A172 (cell line): ENCODE measurements at regions not wholly inside any gene's neighbourhood (a gene's known extent, or its start where the extent isn't known, plus 50 kb on each side); places are given as distances from the start of the nearest gene placed in this dataset.

Experiments used
- DNase-seq: peaks from one replicate; pipeline ENCODE4 v3.0.0-alpha.2; 2015; ENCODE audit warnings: low spot score

DNA sequence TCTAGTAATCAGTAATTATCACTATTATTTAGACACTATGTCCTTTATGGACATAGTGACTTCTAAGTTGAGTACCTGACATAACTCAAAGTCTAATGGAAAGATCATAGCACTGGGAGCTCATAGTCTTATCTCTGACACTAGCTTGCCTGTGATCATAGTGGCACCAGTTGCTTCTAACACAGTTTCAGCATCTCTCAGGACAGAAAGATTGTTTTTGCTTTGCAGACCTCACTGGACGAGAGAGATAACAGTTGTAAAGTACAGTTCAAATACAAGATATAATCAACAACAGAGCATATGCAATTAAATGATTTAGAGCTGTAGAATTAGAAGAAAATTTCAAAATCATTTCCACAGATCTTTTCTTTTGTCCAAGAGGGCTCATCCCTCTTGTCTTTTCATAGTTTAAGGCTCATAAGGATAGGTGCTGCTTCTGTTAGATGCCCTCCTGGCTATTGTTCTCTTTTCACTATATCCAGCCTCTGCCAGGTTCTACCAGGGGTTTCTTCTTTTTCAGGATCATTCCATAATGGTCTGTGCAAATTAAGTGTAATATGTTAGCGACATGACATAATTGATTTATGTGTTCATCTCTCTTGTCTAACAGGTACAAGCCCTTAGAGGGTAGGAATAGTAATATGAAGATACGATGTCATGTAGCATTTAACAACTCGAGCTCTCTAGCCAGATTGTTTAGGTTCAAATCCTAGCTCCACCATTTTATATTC is 1175.4 kb upstream of the TENM4 start:
- no peak for DNase-seq

DNA sequence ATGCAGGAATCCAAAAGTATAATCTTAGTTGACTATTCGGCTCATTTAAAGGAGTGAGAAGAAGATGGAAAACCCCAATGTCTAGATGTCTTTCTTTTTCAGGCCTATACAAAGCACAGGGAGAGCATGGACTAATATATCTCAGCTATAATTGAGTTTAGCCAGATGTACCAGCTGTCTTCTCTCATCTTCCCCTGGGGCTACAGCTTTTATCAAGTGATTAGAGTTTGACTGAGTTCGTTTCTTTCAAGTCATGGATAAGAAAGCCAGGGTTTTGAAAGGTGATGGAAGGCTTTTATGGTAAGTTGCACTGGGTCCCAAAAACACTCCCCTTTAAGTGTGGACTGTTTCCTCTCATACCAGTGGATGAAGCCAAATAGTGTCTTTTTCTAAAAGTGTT is 1172.8 kb upstream of the TENM4 start:
- no peak for DNase-seq

DNA sequence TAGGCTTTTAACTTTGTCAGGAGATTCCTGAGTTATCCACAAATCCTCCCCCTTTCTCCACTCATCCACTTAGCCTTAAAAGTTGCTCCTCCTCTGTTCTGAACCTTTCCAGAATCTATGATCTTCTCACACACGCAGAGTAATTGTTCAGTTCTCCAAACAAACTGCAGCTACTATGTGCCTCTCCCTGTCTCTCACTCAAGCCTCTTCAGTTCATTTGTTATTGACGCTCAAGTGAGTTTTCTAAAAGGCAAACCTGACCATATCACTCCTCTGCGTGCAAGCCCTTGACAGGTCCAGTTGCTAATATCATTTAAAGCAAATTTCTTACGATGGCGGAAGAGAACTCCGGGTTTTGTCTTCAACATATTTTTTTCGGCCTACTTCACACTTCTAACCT is 1169.7 kb upstream of the TENM4 start:
- DNase-seq, result no peak

DNA sequence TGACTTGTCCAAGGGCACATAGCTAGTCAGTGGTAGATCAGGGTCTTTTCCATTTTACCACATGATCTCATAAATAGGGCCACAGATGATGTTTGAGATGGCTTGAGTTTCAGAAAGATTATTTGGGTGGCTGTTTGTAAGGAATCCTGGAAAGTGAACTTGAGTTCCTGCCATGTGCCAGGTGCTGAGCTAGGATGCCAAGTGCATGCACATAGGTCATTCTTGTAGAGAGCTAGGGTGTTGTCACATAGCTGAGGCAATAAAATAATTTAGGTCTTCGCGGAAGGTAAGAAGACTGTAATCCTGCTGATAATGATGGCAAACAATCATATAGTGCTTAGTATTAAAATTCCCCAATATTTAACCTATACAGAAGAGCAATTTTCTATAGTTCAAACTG is 1162.6 kb upstream of the TENM4 start:
- DNase-seq, result no peak

DNA sequence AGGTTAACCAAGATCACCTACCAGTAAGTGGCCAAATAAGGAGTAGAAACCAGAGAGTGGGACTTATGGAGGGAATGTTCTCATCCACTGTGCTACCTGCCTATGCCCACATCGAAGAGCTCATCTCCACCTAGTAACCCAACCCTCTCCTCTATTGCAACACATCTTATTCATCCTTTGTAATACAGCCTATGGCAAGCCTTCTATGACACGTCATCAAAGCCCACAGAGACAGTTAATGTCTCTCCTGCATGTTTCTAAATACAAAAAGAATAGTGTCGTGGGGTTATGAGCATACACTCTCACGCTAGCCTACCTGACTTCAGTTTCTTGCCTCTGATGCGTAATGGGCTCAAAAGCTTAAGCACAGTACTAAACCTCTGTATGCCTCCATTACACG is 1158.1 kb upstream of the TENM4 start:
- no peak for DNase-seq

DNA sequence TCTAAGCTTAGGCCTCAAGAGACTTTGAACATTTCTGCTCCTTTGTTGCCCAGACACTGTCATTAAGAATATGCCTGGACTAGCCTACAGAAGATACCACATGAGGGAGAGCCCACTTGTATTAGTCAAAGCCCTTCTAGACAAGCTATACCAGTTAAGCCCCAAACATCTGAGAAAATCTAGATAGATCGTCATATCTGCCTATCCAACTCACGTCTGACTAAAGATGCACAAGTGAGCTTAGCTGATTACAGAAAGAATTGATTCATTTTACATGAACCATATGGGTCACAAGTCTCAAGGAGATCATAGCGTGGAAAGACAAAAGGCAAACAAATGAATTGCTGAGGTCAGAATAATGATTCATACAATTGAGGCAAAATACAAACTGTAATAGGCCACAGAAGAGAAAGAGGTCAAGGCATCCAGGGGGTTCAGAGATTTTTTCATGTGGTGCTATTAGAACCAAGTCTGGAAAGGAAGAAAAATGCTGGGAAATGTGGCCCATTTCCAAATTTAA is 1155.5 kb upstream of the TENM4 start:
- no peak for DNase-seq

DNA sequence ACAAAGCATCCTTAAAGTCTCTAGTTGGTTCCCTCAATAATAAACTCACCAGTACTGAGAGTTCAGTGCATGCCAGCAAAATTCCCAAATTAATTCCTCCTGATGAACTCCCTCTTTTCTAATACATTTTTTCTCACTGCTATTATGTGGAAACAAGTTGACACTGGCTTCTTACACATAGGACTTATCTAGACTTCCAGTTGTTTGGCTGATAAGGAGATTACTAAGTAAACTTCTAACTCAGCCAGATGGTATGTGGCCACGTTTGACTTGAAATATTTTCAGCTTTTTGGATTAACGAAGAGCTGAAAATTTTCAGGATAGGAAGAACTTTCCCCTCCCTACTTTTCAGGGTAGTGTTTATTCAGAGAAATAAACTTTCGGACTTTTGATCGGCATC is 1154.2 kb upstream of the TENM4 start:
- DNase-seq, result peak; percentile 84

DNA sequence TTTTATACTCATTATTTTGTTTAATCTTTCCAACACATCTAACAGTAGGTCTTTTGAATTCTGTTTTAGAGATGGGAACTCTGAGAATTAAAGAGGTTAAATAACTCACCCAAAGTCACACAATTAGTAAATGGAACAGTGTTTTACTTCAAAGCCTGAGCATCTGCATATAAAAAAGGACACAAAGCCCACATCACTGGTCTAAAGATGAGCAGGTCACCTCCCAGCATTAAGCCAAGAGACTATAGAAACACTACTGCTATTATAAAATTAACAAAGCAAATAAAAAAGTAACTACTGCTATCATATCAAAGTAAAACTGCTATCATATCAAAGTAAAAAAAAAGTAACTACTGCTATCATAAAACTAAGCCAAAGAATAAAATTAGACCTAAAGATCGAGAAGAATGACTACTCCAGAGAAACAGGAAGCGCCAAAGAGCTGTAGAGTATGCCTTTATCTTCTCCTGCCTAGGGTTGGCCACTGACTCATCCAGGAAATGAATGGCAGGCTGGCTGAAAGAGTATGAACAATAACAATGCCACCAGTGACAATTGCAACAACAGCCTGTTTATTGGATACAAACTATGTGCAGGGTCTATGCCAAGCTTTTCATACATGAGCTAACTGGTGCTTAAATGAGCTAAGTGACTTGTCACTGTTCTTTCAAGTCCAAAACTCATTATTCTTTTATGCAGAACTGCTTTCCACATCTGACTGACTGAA is 1153.0 kb upstream of the TENM4 start:
- DNase-seq, result peak; percentile 94

DNA sequence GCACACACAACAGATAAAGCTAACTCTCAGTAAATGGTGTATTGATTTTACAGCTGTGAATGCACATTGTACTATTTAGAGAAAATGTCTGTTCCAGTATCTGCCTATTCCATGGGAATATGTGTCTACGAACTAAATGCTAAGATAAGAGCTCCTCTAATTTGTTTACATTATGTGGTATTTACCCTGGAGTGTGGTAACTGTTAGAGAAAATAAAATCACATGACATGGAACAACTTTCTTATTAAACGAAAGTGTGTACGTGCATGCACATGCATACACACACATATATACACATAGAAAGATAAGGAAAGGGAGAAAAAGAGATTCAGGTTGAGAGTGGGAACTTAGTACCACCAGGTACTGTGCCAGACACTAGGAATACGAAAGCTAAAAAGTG is 1151.7 kb upstream of the TENM4 start:
- no peak for DNase-seq

DNA sequence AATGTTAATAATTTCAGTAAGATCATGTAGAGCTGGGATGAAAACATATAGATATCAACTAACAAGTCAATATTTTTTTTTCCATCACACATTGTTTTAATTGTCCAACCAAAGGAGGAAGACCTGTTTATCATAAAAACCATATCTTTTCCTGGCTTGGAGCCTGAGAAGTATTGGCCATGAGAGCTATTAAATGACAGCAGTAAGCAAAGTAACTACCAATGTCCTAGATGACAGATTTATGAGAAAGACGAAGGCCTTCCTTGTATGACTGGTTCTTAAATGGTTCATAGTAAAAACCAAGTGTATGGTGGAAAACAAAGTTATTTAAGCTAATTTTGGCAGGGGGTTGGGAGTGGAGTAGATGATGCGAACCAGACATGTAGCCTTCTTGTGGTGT is 1147.1 kb upstream of the TENM4 start:
- DNase-seq, result peak; percentile 21

DNA sequence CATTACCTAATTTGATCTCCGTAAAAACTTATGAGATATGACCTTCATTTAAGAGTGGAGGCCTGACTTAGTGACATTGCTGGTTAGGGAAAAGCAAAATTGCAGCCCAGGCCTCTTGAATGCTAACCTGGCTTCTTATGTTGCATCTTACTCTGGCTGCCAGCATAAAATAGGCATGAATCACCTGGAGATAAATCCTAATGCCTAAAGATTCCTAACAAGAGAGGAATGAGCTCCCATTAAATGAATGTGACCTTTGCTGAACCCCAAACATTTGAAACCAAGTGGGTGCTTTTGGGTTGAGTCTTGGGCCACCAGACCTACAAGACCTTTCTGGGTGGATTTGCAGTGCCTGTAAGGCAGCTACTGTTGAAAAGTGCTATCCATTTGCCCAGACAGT is 1145.6 kb upstream of the TENM4 start:
- DNase-seq, result peak; percentile 83

DNA sequence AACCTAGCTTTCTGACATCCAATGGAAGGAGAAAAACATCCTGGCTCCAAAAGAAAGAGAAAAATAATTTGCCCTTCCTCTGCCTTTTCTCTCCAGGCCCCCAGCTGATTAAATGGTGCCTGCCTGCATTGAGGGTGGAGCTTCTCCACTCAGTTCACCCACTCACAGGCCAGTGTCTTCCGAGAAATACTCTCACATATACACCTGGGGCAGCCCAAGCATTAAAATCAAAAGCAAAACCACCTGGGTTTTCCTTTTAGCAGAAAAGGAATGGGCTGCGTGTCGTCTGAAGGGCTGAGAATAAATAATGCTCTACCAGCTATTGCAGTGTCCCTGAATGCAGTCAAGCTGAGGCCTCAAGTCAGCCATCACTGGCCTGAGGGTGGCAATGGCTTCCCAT is 1143.8 kb upstream of the TENM4 start:
- DNase-seq, result no peak

DNA sequence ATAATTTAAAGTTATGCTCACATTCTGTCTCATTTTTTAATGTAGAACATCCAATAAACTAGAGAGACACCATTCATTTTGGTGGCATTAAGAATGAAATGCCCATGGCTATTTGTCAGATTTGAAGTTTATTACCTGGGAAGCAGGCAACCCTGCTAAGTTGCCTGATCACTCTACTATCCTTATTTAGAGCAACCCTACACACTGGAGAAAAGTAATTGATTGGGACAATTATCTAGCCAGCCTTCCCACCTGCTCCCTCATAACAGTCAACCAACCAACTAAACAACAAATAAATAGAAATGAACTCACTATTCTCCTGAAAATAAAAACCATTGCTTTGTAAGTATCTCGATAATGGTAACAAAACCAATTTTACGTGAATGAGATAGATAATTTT is 1129.0 kb upstream of the TENM4 start:
- no peak for DNase-seq

DNA sequence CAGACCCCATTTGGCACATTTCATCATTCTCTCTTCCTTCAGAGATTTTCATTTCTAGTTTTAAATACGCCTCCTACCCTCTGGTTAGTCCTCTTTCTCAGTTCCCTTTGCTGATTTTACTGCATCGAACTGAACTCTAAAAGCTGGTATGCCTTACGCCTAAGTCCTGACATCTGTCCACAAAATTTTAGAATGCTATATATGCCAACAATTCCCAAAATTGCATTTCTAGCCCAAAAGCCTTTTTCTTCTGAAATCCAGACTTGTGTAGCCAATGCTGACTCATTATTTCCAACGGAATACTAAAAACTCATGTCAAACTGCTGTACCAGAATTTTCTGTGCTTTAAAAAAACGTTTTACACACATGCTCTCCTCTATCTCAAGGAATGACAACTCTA is 1124.4 kb upstream of the TENM4 start:
- DNase-seq, result no peak

DNA sequence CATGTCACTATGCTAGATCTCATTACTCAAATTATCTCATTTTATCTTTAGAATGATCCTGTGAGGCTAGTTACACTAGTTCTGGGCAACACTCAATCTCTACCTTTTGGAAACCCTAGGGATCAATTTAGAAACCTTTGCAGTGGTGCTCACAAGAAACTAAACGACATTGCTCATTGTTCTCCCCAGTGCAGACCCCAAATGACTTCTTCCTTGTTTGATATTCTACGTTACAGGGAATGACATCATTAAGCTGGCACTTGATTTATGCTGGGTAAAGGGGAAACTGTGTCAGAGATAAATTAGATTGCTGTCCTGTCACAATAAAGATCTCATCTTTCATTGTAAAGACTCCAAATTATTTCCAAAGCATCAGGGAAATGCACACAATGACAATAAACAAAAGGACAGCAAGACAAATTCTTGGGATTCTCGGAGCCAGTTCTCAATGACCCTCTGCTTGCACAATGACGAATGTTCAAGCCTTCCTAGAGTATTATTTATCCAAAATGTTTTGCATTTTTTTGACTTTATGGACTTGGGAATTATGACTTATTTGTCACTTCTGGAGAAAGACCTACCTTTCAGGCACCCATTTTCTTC is 1121.8 kb upstream of the TENM4 start:
- DNase-seq, result no peak

DNA sequence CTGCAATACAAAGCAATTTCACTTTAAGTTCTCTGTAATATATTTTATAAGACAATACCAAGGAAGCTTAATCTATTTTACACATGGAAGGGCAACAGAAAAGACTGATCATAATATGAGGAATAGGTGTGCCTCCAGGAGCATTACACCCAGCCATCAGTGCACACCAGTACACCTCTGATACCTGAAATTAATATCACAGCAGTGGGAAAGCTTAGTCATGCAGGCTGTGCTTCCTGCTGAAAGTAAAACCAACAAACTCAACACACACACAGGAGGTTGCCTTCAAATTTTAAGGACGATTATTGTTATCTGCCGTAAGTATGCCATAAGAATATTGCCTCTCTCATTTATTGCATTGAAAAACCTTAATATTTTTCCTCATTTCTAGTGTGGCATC is 1119.1 kb upstream of the TENM4 start:
- no peak for DNase-seq

DNA sequence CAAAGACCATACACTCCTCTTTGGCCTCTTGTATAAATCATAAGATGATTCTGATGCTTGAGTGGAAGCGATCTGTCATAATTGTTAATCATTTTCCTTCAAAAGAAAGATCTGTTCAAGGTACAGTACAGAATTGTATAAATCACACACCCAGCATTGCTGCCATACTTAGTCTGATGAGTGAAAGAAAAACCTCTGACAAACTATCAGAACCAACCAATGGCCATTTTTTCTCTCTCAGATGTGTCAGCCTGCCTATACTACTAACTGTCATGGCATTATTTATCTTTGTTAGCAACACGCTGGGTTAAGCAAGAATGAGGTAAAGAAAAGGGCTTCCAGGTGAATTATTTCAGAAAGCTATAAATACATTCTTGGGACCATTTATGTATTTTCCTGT is 1112.7 kb upstream of the TENM4 start:
- DNase-seq, result no peak

DNA sequence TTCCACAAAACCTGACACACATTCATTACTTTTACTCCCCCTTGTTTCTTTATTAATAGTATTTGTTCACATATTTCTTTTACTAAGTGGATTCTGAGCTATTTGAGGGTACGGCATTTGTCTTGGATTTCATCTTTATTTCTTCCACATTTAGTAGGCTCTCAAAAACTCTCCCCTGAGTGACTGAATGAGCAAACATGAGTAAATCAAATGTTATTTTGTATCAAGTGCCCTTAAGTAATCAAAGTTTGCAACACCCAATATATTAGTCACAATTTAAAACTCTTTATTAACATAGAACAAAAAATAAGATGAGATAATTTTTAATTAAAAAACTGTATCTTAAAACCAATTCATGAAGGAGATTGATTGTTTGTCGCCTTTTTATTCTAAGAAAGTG is 1101.9 kb upstream of the TENM4 start:
- no peak for DNase-seq

DNA sequence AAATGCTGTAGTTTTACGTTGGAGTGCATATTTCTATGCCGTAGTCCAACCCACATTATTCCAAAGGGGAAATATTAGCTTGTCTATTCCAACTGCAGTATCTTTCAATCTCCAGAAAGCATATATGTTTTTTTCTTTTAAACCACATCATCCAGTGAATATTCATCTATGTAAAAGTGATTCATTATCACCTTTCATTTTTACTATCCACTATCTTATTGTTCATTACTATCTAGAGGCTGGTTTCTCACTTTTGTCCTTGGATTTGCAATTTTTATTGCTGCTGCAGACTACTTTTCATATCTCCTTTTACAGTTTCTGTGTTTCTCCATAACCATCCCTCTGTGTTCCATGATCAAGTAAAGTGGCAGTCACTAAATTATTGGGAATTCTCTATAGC is 1097.2 kb upstream of the TENM4 start:
- no peak for DNase-seq

DNA sequence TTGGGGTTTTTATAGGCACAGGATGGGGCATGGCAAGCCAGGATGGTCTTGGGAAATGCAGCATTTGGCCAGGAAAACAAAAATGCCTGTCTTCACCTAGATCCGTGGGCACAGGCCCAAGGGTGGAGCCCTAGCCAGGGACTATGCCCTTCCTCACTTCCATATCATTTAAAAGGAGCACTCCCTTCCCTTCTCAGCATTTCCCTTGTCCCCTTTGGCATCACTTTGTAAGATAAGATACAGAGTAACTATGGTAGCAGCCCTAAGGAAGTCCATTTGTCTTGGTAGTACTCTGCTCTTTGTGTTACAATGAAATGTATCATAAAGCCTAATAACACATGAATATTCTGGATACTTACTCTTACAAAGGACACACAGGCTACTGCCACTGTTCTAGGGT is 1092.6 kb upstream of the TENM4 start:
- DNase-seq, result no peak

DNA sequence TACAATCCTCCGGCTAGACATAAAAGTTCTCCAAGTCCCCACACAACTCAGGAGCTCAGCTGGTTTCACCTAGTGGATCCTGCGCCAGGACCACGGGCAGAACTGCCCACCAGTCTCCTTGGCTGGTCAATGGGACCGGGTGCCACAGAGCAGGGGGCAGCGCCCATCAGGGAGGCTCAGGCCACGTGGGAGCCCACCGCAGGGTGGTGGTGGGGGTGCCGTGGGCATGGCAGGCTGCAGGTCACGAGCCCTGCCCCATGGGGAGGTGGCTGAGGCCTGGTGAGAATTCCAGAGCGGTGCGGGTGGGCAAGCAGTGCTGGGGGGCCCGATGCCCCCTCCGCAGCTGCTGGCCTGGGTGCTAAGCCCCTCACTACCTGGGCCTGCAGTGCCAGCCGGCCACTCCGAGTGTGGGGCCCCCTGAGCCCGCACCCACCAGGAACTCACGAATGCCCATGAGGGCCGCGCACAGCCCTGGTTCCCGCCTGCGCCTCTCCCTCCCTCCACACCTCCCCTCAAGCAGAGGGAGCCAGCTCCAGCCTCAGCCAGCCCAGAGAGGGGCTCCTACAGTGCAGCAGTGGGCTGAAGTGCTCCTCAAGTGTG is 1091.9 kb upstream of the TENM4 start:
- DNase-seq, result no peak

DNA sequence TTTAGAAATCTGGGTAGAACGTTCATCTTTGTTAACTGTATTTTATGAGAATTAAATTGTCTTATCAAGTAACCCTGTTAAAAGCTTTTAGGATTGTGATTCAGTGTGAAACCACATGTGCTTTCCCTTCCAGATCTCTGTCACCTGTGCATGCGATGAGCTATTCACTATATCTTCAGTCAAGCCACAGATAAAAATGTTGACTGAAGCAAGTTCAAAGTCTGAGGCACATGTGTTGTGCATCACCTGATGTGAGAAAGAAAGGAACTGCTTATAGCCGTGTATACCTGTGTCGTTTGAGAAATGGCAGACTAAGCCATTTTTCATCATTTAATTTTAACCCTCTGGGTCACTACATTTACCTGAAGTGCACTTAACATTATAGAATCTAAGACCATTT is 1088.9 kb upstream of the TENM4 start:
- no peak for DNase-seq
